ENCODE measurements at regions not wholly inside any gene's neighbourhood (a gene's known extent, or its start where the extent isn't known, plus 50 kb on each side); places are given as distances from the start of the nearest gene placed in this dataset.

- intact Hi-C loops (cut with DNase I, micrococcal nuclease): no loop called here
- TF ChIP-seq CTCF (IDR thresholded peaks at IDR 0.05): no peak
- no peak overlapping the region for H3K4me3 ChIP-seq
- H3K36me3 ChIP-seq (ENCODE audit: low read depth): no peaks in the 10 kb centered on the region
- DNase-seq (no peak), ATAC-seq (no peak)
- no peaks in the 10 kb centered on the region for H3K4me1 ChIP-seq (ENCODE audit: low read depth)
- peaks cover 5% of the 10 kb centered on the region for H3K9me3 ChIP-seq
These were observed 241.8 kb downstream of the C16orf95 start for GRCh38 chr16:87075319-87075860.

- Histone ChIP-seq H3K4me3 (no peak overlapping the region), H3K36me3 (ENCODE audit: low read depth) (no peaks in the 10 kb centered on the region), H3K4me1 (ENCODE audit: low read depth) (no peaks in the 10 kb centered on the region), H3K9me3 (peaks cover 15% of the 10 kb centered on the region)
- TF ChIP-seq CTCF (IDR thresholded peaks at IDR 0.05): no peak
- intact Hi-C loops (cut with DNase I, micrococcal nuclease): no loop called here
- ATAC-seq: no peak
- no peak for DNase-seq
These were observed 240.8 kb downstream of the C16orf95 start for GRCh38 chr16:87076331-87076949.

GRCh38 chr16:87076950-87077749 lies 240.0 kb downstream of the C16orf95 start:
- Histone ChIP-seq H3K4me1 (ENCODE audit: low read depth) (no peaks in the 10 kb centered on the region), H3K9me3 (peaks cover 16% of the 10 kb centered on the region), H3K36me3 (ENCODE audit: low read depth) (no peaks in the 10 kb centered on the region), H3K4me3 (no peak overlapping the region)
- peak in 2 of 3 donors; percentile 69 to 73 for DNase-seq
- TF ChIP-seq CTCF (IDR thresholded peaks at IDR 0.05): peak; percentile 47
- intact Hi-C loops (cut with DNase I, micrococcal nuclease): no loop called here
- ATAC-seq: peak; percentile 76

- H3K4me1 ChIP-seq (ENCODE audit: low read depth): no peaks in the 10 kb centered on the region
- no peak overlapping the region for H3K4me3 ChIP-seq
- DNase-seq (no peak), ATAC-seq (no peak)
- peaks cover 16% of the 10 kb centered on the region for H3K9me3 ChIP-seq
- intact Hi-C loops (cut with DNase I, micrococcal nuclease): no loop called here
- no peaks in the 10 kb centered on the region for H3K36me3 ChIP-seq (ENCODE audit: low read depth)
- TF ChIP-seq CTCF (IDR thresholded peaks at IDR 0.05): no peak
These were observed 239.5 kb downstream of the C16orf95 start for GRCh38 chr16:87077750-87078127.

GRCh38 chr16:87080571-87081167 lies 236.5 kb downstream of the C16orf95 start:
- Histone ChIP-seq H3K4me3 (no peak overlapping the region), H3K36me3 (ENCODE audit: low read depth) (no peaks in the 10 kb centered on the region), H3K4me1 (ENCODE audit: low read depth) (no peaks in the 10 kb centered on the region), H3K9me3 (peaks cover 23% of the 10 kb centered on the region)
- DNase-seq: no peak
- ATAC-seq: no peak
- intact Hi-C loops (cut with DNase I, micrococcal nuclease): no loop called here
- no peak for TF ChIP-seq CTCF (IDR thresholded peaks at IDR 0.05)

Measured in mucosa of descending colon (tissue), 3 donors.